HG03460 (cell line): ENCODE measurements at regions not wholly inside any gene's neighbourhood (a gene's known extent, or its start where the extent isn't known, plus 50 kb on each side); places are given as distances from the start of the nearest gene placed in this dataset.
"Not testable (repeated sequence)": the region's sequence is repeated elsewhere in the genome, so short reads cannot be mapped to it uniquely, and the experiment has no call there.

Experiments
- ATAC-seq: cut with Tn5 transposase; IDR thresholded peaks from one replicate; pipeline ENCODE4 v1.9.1; 2021; ENCODE audit not compliant: unreplicated experiment

GRCh38 chr18:1104181-1104881, 199.7 kb downstream of the ADCYAP1 start:
- ATAC-seq = no peak

DNA sequence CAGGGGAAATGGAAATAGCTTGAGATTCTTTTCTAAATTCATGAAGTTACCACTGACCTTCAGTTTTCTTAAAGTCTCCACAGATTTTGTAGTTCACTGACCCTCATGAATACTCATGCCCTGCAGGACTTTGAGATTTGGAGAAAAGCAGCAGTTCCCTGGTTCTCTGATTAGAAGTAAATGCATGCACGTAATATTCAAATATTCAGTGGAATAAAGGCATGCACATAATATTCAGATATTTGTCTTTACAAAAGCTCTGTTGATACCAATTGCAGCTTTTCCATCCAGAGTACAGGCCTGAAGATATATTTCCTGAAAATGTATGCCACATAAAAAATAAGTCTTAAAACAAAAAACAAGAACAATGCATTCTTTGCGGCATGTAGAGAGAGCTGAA, 219.8 kb downstream of the ADCYAP1 start:
- no peak for ATAC-seq

DNA sequence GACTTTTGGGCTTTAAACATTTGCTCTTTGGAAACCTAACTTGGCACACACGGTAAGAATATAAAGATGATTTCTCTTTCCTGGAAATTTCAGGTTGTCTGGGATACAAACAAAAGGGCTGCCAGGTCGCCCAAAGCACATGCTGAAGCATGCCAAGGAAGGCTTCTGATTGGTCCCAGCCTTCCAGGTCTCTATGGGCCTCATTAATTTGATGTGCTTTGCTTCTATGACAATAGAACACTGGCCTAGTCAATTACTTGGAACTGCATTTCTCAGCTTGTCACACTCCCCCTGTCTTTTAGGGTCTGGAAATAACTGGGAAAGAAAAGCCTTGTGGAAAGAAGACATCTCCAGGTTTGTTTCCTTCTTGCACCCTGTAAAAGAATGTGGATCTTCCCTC, 228.9 kb downstream of the ADCYAP1 start:
- ATAC-seq = no peak

DNA sequence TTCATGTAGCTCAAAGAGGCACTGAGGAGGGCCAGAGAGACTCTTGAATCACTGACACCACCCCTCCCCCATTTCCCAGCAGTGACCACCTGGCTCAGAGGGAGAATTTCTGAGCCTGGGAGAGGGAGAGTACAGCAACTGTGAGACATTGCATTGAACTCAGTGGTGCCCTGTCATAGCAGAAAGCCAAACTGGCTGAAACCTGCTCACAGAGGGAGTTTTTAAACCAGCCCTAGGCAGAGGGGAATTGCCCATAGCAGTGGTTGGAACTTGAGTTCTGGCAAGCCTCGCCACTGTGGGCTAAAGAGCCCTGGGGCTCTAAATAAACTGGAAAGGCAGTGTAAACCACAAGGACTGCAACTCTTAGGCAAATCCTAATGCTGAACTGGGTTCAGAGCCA, 243.1 kb downstream of the ADCYAP1 start:
- no peak for ATAC-seq

GRCh38 chr18:1149709-1150108, 245.0 kb downstream of the ADCYAP1 start:
- no peak for ATAC-seq

DNA sequence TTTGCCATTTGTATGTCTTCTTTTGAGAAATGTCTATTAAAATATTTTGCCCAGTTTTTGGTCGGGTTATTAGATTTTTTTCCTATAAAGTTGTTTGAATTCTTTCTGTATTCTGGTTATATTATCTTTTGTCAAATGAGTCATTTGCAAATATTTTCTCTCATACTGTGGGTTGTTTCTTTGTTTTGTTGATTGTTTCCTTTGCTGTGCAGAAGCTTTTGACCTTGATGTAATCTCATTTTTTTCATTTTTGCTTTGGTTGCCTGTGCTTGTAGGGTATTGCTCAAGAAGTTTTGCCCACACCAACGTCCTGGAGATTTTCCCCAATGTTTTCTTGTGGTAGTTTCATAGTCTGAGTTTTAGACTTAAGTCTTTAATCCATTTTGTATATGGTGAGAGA, 245.7 kb downstream of the ADCYAP1 start:
- ATAC-seq = no peak

- not testable (repeated sequence) for ATAC-seq
These were observed 248.3 kb downstream of the ADCYAP1 start for GRCh38 chr18:1152958-1153357.

DNA sequence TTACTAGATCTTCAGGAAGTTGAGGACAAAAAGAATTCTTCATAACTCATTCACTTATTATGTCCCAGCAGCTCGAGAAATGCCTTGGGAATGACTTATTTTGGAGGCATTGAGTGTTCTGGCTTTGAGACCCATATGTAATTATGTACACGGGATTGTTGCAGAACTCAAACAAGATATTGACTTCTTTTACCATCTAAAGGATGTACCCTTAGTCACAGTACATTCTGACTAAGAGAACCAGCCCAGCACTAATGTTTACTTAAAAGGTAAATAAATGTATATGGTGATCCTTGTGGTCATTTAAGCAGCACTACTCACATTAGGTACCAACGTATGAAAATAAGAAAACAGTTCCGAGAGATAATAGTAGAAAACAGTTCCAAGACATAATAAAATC, 268.9 kb downstream of the ADCYAP1 start:
- no peak for ATAC-seq

GRCh38 chr18:1177232-1177631, 272.6 kb downstream of the ADCYAP1 start:
- no peak for ATAC-seq

DNA sequence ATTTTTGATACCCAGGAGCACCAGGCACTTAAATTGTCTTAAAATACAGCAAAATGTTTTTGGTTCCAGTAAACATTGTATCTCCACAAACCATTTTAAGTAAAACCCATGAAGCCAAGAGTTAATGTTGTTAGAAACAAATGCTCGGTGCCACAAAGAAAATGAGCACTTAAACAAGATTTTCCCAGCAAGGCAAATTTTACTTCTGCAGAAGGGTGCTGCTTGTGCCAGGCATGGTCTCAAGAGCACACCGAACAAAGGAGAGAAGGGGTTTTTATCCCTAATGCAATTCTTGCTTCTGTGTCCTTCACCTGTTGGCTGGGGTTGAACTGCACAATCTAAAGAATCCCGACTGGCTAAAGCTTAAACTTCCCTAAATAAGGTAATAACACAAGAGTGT, 286.7 kb downstream of the ADCYAP1 start:
- no peak for ATAC-seq

DNA sequence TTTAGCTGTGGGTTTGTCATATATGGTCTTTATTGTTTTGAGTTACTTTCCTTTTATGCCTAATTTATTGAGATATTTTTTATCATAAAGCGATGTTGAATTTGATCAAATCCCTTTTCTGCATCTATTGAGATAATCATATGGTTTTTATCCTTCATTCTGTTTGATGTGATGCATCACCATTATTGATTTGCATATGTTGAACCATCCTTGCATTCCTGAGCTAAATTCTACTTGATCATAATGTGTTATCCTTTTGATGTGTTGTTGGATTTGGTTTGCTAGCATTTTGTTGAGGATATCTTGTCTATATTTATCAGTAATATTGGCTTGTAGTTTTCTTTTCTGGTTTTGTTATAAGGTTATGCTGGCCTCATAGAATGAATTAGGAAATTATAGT, 308.5 kb downstream of the ADCYAP1 start:
- no peak for ATAC-seq

GRCh38 chr18:1222880-1223279, 318.2 kb downstream of the ADCYAP1 start:
- no peak for ATAC-seq

GRCh38 chr18:1227025-1227424, 322.4 kb downstream of the ADCYAP1 start:
- ATAC-seq = no peak

DNA sequence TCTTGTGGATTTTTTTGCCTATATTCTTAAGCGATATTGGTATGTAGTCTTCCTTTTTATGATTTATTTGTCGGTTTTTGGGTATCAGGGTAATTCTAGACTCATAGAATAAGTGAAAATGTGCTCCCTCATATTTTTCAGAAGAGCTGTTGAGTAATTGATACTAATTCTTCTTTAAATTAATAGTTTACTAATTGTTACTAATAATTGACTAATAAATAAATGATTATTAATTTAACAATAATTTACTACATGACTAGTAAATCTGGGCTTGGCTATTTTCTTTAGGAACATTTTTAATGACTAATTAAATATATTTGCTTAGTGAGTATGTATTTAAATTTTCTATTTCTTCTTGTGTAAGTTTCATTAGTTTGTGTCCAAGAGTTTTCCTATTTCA, 325.0 kb downstream of the ADCYAP1 start:
- ATAC-seq = no peak

DNA sequence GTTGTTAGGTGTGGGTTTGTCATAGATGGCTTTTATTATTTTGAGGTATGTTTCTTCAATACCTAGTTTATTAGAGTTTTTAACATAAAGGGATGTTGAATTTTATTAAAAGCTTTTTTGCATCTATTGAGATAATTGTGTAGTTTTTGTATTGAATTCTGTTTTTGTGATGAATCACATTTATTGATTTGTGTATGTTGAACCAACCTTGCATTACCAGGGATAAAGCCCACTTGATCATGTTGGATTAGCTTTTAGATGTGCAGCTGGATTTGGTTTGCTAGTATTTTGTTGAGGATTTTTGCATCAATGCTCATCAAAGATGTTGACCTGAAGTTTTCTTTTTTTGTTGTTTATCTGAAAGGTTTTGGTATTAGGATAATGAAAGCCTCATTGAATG, 328.2 kb downstream of the ADCYAP1 start:
- ATAC-seq = no peak

GRCh38 chr18:1240701-1241100, 336.0 kb downstream of the ADCYAP1 start:
- ATAC-seq = no peak

DNA sequence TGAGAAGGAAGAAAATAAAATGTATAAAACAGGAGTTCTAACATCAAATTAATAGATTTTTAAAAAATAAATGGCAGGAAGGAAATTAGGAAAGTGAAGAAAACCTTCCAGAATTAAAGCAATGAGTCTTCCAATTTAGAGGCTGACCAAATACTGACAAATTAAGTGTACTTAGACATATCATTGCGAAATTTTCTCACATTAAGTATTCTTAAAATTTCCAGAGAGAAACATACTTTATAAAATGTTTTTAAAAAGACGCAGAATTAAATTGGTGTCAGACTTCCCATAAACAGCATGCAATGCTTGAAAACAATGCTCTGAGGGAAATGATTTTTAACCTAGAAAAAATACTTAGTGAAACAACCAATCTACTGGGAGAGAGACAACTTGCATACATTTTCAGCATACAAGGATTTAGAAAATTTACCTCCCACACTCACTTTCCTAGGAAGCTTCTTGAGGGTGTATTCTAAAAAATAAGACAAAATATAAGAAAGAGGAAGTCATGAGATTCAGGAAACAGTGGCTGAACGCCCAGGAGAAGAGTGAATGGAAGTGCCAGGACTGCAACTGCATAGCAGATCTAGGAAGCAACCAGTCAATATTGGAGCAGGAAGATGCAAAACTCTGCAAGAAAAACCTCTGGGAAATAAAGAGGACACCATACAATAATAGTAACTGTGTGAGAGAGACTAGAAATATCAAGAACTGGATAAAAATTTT, 339.9 kb downstream of the ADCYAP1 start:
- ATAC-seq = no peak

- no peak for ATAC-seq
These were observed 342.2 kb downstream of the ADCYAP1 start for GRCh38 chr18:1246827-1247226.

GRCh38 chr18:1252534-1252933, 347.9 kb downstream of the ADCYAP1 start:
- ATAC-seq = no peak

DNA sequence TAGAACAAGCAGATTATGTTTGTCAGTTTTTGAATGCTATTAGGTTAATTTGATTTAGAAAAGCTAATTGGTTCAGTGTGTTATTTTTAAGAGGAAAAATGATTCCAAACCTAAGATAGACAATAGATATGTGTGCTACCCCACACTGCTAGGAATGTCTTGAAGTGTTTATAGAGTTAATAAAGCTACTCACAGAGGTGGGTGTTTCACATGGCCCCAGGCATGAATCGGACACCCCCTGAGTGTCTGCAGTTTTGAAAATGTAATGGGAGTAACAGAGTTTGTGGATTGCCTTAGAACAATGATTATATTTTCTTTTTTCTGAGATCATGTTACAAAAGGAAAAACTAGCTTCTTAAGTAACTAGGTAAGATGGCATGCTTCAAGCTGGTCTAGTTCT, 348.3 kb downstream of the ADCYAP1 start:
- ATAC-seq = no peak

DNA sequence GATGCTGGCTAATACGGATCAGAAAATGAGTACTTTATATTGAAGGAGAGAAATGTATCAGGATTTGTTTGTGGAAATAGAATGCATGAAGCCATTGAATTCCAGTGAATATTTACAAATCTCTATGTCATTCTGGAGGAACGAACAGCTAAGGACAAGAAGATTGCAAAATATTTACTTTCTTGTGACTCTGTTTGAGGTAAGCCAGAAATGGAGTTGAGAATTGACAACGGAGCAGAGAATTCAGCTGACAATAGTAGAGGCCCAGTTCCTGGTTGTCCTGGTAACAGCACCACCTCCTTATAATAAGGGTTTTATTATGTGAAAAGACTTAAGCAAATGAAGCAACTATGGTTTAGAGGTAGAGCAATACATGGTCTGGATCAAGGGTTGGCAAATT, 349.2 kb downstream of the ADCYAP1 start:
- ATAC-seq = no peak

DNA sequence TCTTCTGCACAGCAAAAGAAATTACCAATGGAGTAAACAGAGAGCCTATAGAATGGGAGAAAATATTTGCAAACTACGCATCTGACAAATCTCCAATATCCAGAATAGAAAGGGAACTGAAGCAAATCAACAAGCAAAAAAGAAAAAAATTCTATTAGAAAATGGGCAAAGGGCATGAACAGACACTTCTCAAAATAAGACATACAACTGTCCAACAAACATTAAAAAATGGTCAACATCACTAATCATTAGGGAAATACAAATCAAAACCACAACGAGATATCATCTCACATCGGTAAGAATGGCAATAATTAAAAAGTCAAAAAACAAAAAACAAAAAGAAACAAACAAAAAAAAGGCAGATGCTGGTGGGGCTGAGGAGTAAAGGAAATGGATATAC, 356.4 kb downstream of the ADCYAP1 start:
- no peak for ATAC-seq

GRCh38 chr18:1267021-1267420, 362.4 kb downstream of the ADCYAP1 start:
- ATAC-seq = no peak
